AG09309 (cell line): ENCODE measurements at regions not wholly inside any gene's neighbourhood (a gene's known extent, or its start where the extent isn't known, plus 50 kb on each side); places are given as distances from the start of the nearest gene placed in this dataset.

ENCODE experiments used
- DNase-seq: peaks from one replicate; pipeline ENCODE4 v3.0.0-alpha.2; 2010; ENCODE audit warnings: low read depth
- H3K4me3 ChIP-seq: 2 replicates; pipeline ENCODE4 v1.5.1; 2011; ENCODE audit warnings: mild to moderate bottlenecking, low read depth, low read length, moderate library complexity; ENCODE audit not compliant: control insufficient read depth
- TF ChIP-seq, protein P1 (sequence below): IDR thresholded peaks from 2 replicates; pipeline ENCODE4 v1.5.1; 2011; ENCODE audit warnings: mild to moderate bottlenecking, low read depth, low read length, inconsistent platforms; ENCODE audit not compliant: insufficient read depth, control insufficient read depth; ENCODE audit errors: missing control alignments

DNA sequence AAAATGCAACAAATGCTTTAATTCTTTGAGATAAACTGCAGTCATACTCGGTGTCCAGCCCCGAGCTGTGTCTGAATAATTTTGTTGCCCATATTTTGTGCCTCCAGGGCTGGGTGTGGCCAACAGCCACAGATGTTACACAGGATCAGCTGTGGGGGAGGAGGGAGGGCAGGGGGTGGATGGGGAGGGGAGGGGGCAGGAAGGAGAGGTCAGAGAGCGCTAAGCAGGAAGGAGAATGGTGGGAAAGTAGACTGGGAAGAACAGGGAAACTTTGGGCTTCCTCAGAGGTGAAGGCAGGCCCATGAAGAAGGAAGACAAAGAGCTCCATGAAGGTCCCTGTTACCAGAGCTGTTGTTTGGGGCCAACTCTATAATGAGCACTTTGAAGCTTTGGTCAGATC lies 295.8 kb downstream of the COG6 start:
- DNase-seq = no peak
- H3K4me3 ChIP-seq = no peak overlapping the region
- TF ChIP-seq, protein P1, sequence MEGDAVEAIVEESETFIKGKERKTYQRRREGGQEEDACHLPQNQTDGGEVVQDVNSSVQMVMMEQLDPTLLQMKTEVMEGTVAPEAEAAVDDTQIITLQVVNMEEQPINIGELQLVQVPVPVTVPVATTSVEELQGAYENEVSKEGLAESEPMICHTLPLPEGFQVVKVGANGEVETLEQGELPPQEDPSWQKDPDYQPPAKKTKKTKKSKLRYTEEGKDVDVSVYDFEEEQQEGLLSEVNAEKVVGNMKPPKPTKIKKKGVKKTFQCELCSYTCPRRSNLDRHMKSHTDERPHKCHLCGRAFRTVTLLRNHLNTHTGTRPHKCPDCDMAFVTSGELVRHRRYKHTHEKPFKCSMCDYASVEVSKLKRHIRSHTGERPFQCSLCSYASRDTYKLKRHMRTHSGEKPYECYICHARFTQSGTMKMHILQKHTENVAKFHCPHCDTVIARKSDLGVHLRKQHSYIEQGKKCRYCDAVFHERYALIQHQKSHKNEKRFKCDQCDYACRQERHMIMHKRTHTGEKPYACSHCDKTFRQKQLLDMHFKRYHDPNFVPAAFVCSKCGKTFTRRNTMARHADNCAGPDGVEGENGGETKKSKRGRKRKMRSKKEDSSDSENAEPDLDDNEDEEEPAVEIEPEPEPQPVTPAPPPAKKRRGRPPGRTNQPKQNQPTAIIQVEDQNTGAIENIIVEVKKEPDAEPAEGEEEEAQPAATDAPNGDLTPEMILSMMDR = no peak

DNA sequence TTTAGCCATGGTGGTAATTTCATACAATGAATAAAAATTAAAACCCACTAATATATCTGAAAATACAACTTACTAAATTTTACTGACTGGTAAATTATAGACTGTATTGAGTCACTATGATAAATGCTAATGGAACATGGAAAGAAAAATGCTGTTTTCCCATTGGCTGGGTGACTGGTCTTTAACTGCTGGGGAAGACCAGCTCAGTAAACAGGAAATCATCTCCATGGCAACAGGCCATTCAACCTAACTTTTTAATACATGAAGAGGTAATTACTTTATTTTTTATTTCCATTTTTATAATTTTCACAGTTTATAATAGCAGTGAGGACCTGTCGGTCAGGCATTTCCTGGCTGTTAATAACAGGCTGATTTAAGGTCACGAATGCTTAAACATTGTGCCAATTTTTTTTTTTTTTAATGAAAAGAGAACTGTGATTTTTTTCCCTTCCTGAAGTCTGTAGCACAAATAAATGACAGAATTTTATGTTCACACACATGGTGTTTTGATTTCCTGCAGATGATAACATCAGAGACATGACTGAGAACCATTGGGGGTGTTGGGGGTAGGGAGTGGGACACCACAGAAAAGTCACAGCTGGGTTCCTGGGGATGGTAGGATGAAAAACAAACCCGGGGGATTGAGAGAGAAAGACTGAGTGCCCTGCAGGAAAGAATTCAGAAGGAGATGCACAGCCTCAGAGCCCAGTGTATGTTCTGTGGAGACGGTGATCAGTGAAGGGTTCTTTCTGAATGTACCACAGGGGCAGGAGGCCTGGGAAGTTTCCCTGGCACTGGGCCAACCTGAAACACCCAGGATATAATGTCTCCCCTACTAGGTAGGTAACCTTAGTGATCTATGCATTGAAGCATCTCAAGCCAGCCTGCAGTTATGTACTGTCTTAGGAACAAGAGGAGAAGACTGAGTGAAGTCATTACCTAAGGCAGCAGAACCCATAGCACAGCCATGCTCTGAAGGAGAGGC lies 297.1 kb downstream of the COG6 start:
- no peak overlapping the region for H3K4me3 ChIP-seq
- DNase-seq = no peak
- TF ChIP-seq, protein P1 = no peak

DNA sequence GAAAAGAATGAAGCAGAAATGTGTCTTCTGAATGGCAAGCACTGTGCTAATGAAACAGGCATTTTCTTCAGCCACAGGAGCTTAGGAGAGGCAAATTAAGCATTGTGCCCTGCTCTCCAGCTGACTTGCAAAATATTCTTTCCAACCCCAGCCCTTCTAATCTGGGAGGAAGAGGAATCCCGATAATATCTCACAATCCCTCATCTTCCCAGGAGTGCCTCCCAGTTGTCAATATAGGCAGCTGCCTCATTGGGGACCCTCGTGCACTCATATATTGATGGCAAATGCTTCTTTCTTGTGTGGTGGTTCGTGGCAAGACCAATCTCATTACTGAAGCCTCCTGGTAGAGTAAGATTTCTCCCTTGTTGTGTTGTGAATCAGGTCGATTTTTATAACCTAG lies 299.0 kb downstream of the COG6 start:
- TF ChIP-seq, protein P1 = no peak
- H3K4me3 ChIP-seq = no peak overlapping the region
- DNase-seq = no peak

DNA sequence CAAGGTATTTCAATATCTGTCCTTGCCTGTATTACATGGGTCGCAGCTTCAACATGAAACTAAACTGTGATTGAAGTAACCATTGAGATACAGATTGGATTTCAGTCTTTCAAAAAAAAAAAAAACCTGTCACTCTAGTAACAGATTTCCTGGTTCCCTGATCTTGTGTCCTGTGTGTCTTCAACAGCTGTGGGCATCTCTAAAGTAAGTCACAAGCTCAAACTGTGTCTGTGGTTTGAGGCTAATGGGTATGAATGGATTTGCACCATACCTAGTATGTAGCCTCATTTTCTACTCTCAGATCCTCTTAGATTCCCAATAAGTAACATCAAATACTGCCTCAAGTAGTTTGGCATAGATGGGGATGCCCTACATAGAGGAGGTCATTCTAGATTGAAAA lies 300.1 kb downstream of the COG6 start:
- H3K4me3 ChIP-seq = no peak overlapping the region
- DNase-seq = no peak
- TF ChIP-seq, protein P1 = no peak

DNA sequence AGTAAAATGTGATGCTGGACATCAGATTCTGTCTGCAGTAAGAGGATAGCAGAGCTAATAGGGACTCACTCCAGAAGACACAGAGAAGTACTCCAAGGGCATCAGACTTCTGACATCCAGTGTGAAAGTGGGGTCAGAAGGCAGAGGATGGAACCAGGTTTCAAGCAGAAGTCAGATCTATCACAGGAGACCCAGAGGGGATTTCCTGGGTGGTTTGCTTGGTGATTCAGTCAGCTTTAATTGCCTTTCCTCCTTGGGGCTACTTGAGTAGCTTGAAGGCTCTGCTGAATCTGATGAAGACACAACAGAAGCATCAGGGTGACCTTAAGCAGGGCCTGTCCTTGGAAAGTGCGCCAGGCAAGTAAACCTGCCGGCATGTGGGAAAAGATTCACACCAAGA lies 300.6 kb downstream of the COG6 start:
- TF ChIP-seq, protein P1 = no peak
- no peak for DNase-seq
- H3K4me3 ChIP-seq = no peak overlapping the region

DNA sequence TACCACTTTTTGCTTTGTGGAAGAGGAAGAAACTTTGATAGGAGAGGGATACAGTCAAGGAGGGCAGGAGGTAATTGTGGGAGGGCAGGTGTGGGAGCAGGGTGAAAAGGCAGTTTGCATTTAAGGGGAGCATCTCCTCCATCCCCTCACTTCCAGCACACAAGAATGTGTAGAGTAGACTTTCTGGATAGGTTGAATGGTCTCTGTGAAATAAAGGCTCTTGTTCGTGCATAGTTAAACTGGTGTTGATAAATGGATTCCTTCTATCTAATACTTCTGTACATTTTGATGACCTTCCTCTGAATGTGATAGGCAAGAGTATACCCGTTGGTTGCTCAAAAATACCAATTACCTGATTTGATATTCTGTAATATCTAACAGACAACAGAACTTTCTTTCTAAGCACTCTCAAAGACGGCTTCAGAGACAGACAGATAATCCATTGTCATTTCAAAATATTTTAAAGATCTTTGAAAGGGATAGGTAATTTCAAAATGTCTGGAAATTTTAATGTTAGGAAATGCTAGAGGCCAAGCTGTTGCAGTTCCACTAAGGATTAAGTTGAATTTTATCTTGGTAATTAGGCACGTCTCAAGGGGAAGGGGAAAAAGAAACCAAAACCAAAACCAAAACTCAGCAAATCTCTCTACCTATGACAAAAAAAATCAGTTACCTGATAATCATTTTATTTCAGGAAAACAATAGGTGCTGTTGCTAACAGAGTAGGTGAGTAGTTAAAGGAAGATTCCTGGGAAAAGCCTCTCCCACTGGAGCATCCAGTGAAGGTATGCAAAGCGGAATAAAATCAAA lies 302.6 kb downstream of the COG6 start:
- H3K4me3 ChIP-seq = no peak overlapping the region
- no peak for DNase-seq
- TF ChIP-seq, protein P1 = no peak
